ENCODE measurements at regions not wholly inside any gene's neighbourhood (a gene's known extent, or its start where the extent isn't known, plus 50 kb on each side); places are given as distances from the start of the nearest gene placed in this dataset.

DNA sequence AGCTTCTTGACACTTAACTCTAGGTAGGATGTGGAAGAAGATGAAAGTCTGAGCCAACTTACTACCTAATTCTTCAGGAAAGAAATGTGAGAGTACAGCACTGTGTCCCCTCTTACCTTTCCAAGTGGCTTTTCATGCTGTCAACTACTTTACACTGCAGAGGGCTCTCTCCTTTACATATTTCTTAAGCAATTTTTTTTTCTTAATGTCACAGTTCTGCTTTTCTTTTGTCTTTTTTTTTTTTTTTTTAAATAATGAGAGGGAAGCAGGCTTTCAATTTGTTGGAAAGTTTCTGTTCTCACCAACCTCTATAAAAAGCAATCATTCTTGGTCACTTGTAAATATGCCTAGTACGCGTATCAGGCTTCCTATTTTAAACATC is 212.7 kb upstream of the MIR17HG start:
- no peaks in the 10 kb centered on the region for H3K27me3 ChIP-seq
- H3K36me3 ChIP-seq: no peaks in the 10 kb centered on the region
- intact Hi-C loops (cut with DNase I; ENCODE audit: low total_unique reads): loop anchor here (5.0 kb wide), 1 partner anchor 213 kb away; the partner anchor contains the start of gene MIR17HG
- H3K27ac ChIP-seq: no peak overlapping the region
- no peak overlapping the region for H3K4me3 ChIP-seq
- TF ChIP-seq, protein P1, sequence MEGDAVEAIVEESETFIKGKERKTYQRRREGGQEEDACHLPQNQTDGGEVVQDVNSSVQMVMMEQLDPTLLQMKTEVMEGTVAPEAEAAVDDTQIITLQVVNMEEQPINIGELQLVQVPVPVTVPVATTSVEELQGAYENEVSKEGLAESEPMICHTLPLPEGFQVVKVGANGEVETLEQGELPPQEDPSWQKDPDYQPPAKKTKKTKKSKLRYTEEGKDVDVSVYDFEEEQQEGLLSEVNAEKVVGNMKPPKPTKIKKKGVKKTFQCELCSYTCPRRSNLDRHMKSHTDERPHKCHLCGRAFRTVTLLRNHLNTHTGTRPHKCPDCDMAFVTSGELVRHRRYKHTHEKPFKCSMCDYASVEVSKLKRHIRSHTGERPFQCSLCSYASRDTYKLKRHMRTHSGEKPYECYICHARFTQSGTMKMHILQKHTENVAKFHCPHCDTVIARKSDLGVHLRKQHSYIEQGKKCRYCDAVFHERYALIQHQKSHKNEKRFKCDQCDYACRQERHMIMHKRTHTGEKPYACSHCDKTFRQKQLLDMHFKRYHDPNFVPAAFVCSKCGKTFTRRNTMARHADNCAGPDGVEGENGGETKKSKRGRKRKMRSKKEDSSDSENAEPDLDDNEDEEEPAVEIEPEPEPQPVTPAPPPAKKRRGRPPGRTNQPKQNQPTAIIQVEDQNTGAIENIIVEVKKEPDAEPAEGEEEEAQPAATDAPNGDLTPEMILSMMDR (IDR thresholded peaks at IDR 0.05): no peak
- TF ChIP-seq POLR2A (IDR thresholded peaks at IDR 0.05): no peak
- H3K4me1 ChIP-seq: no peaks in the 10 kb centered on the region
- H3K9me3 ChIP-seq: no peaks in the 10 kb centered on the region
- no peak for DNase-seq (ENCODE audit: low spot score in 2 of 2)

DNA sequence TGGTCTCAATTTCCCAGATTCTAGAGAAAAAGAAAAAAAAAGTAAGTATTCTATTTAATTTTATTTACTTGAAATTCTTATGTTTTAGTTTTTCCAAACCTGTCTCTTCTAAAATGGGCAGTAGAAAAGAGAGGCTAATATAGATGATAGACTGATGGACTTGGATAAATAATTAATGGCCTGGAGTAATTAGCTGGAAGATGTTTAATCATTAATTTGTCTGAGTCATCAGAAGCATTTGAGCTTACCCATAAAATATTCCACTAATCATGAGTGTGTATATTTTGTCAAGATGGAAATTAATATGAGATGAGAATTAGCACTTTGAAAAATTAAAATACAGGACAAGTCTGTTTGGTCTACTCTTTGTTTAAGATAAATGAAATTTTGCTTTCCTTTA is 212.1 kb upstream of the MIR17HG start:
- TF ChIP-seq POLR2A (IDR thresholded peaks at IDR 0.05): no peak
- TF ChIP-seq, protein P1 (IDR thresholded peaks at IDR 0.05): no peak
- TF ChIP-seq POLR2AphosphoS5 (IDR thresholded peaks at IDR 0.05): no peak
- Histone ChIP-seq H3K36me3 (no peaks in the 10 kb centered on the region), H3K4me3 (no peak overlapping the region), H3K4me1 (no peaks in the 10 kb centered on the region), H3K9me3 (no peaks in the 10 kb centered on the region), H3K27me3 (no peaks in the 10 kb centered on the region), H3K27ac (no peak overlapping the region)
- intact Hi-C loops (cut with DNase I; ENCODE audit: low total_unique reads): no loop called here
- no peak for DNase-seq (ENCODE audit: low spot score in 2 of 2)

DNA sequence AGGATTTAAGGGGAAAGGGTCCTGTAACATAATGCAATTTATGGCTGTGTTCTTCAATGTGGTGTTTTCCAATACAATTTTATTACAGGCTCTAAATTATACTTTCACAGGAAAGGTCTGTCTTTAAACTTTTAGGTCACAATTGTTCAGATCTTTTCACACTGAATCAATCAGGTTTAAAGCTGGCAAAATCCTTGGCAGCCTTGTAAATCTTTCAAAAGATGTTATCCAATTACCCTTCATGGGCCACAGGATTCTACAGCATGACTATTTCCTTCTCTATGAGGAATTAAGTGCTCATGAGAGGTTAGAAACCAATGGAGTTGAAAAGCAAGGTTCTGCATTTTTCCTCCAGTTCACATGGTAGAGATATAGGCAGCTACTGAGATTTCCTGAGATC is 211.5 kb upstream of the MIR17HG start:
- TF ChIP-seq POLR2A (IDR thresholded peaks at IDR 0.05) (no peak), POLR2AphosphoS5 (IDR thresholded peaks at IDR 0.05) (no peak)
- TF ChIP-seq, protein P1 (IDR thresholded peaks at IDR 0.05): no peak
- intact Hi-C loops (cut with DNase I; ENCODE audit: low total_unique reads): no loop called here
- no peak overlapping the region for H3K27ac ChIP-seq
- no peaks in the 10 kb centered on the region for H3K27me3 ChIP-seq
- H3K4me1 ChIP-seq: no peaks in the 10 kb centered on the region
- no peak for DNase-seq (ENCODE audit: low spot score in 2 of 2)
- H3K36me3 ChIP-seq: no peaks in the 10 kb centered on the region
- no peaks in the 10 kb centered on the region for H3K9me3 ChIP-seq
- H3K4me3 ChIP-seq: no peak overlapping the region

DNA sequence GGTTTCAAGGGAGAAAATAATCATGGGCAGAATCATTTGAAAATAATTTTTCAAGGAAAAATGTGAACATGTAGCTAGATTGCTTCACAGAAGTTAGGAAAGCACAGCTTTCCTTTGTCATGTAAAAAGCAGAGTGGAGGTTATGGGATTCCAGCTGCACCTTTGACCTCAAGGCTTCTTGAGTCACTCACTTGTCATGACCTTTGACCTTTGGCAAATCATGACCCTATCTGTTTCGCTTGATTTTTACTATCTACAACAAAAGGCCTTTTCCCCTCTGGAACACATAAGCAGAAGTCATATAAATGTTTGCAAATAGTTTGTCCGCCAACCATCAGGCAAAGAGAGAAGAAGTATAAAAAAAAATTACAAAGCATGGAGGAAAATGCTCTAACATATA is 210.7 kb upstream of the MIR17HG start:
- Histone ChIP-seq H3K4me1 (no peaks in the 10 kb centered on the region), H3K27me3 (no peaks in the 10 kb centered on the region), H3K4me3 (no peak overlapping the region), H3K9me3 (no peaks in the 10 kb centered on the region), H3K36me3 (no peaks in the 10 kb centered on the region), H3K27ac (no peak overlapping the region)
- TF ChIP-seq POLR2A (IDR thresholded peaks at IDR 0.05) (no peak), POLR2AphosphoS5 (IDR thresholded peaks at IDR 0.05) (no peak)
- TF ChIP-seq, protein P1 (IDR thresholded peaks at IDR 0.05): no peak
- intact Hi-C loops (cut with DNase I; ENCODE audit: low total_unique reads): no loop called here
- no peak for DNase-seq (ENCODE audit: low spot score in 2 of 2)

DNA sequence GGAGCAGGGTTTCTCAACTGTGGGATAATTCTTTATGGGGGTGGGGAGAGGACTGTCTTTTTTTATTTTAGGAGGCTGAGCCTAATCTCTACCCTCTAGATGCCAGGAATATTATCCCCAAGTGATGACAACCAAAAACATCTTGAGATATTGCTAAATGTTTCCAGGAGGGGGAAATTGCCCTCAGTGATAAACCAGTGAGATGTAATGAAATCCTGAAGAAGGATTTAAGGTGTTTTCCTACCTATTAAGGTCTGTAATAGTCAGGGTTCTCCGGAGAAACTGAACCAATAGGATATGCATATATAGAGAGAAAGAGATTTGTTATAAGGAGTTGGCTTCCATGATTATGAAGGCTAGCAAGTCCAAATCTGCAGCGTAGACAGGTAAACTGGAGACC is 208.3 kb upstream of the MIR17HG start:
- Histone ChIP-seq H3K9me3 (no peaks in the 10 kb centered on the region), H3K4me3 (no peak overlapping the region), H3K36me3 (no peaks in the 10 kb centered on the region), H3K27ac (no peak overlapping the region), H3K27me3 (no peaks in the 10 kb centered on the region), H3K4me1 (no peaks in the 10 kb centered on the region)
- DNase-seq (ENCODE audit: low spot score in 2 of 2): no peak
- intact Hi-C loops (cut with DNase I; ENCODE audit: low total_unique reads): no loop called here
- TF ChIP-seq POLR2AphosphoS5 (IDR thresholded peaks at IDR 0.05): no peak
- TF ChIP-seq, protein P1 (IDR thresholded peaks at IDR 0.05): no peak
- no peak for TF ChIP-seq POLR2A (IDR thresholded peaks at IDR 0.05)
